BE2C (cell line): ENCODE measurements at regions not wholly inside any gene's neighbourhood (a gene's known extent, or its start where the extent isn't known, plus 50 kb on each side); places are given as distances from the start of the nearest gene placed in this dataset.

Experiments used
- DNase-seq: peaks from one replicate; pipeline ENCODE4 v3.0.0-alpha.2; 2020
- H3K27me3 ChIP-seq: fragments of 250-450 bp; sonication (Bioruptor Pico); 2 replicates; pipeline ENCODE4 v1.5.1; 2020; ENCODE audit warnings: mild to moderate bottlenecking
- H3K36me3 ChIP-seq: fragments of 250-450 bp; sonication (Bioruptor Pico); 2 replicates; pipeline ENCODE4 v1.5.1; 2020; ENCODE audit warnings: mild to moderate bottlenecking
- H3K4me1 ChIP-seq: fragments of 250-450 bp; sonication (Bioruptor Pico); 2 replicates; pipeline ENCODE4 v1.5.1; 2020
- H3K4me3 ChIP-seq: 2 replicates; pipeline ENCODE4 v1.5.1; 2011; ENCODE audit warnings: low read depth, low read length
- H3K9me3 ChIP-seq: fragments of 250-450 bp; sonication (Bioruptor Pico); 2 replicates; pipeline ENCODE4 v1.5.1; 2020
- CTCF ChIP-seq: IDR thresholded peaks from 2 replicates; pipeline ENCODE4 v1.5.1; 2012; ENCODE audit warnings: mild to moderate bottlenecking, low read depth, low read length

GRCh38 chr3:73787620-73788019 lies 162.9 kb upstream of the PDZRN3 start:
- Histone ChIP-seq H3K27me3 (no peaks in the 10 kb centered on the region), H3K4me1 (no peaks in the 10 kb centered on the region), H3K4me3 (no peak overlapping the region), H3K9me3 (no peaks in the 10 kb centered on the region; the same call in 1 of the 2 replicates), H3K36me3 (no peaks in the 10 kb centered on the region)
- DNase-seq: no peak
- TF ChIP-seq CTCF: no peak

- H3K4me1 ChIP-seq: no peaks in the 10 kb centered on the region
Measured at GRCh38 chr3:73786998-73787397, 162.3 kb upstream of the PDZRN3 start.

GRCh38 chr3:73786321-73786807 lies 161.6 kb upstream of the PDZRN3 start:
- DNase-seq: no peak
- TF ChIP-seq CTCF: no peak
- Histone ChIP-seq H3K36me3 (no peaks in the 10 kb centered on the region), H3K4me3 (no peak overlapping the region), H3K4me1 (no peaks in the 10 kb centered on the region), H3K27me3 (no peaks in the 10 kb centered on the region), H3K9me3 (no peaks in the 10 kb centered on the region; the same call in 1 of the 2 replicates)

More at GRCh38 chr3:73786998-73787397, 162.3 kb upstream of the PDZRN3 start:
- H3K4me3 ChIP-seq: no peak overlapping the region
- H3K36me3 ChIP-seq: no peaks in the 10 kb centered on the region
- H3K9me3 ChIP-seq: no peaks in the 10 kb centered on the region; the same call in 1 of the 2 replicates
- H3K27me3 ChIP-seq: no peaks in the 10 kb centered on the region
- no peak for TF ChIP-seq CTCF
- DNase-seq: no peak

GRCh38 chr3:73784686-73785392 lies 160.1 kb upstream of the PDZRN3 start:
- Histone ChIP-seq H3K27me3 (no peaks in the 10 kb centered on the region), H3K4me3 (no peak overlapping the region), H3K36me3 (no peaks in the 10 kb centered on the region), H3K9me3 (no peaks in the 10 kb centered on the region; the same call in 1 of the 2 replicates), H3K4me1 (no peaks in the 10 kb centered on the region)
- no peak for DNase-seq
- TF ChIP-seq CTCF: no peak

- Histone ChIP-seq H3K4me3 (no peak overlapping the region), H3K9me3 (no peaks in the 10 kb centered on the region; the same call in 1 of the 2 replicates), H3K36me3 (no peaks in the 10 kb centered on the region), H3K4me1 (no peaks in the 10 kb centered on the region), H3K27me3 (no peaks in the 10 kb centered on the region)
- DNase-seq: no peak
- TF ChIP-seq CTCF: no peak
Measured at GRCh38 chr3:73783811-73784210, 159.1 kb upstream of the PDZRN3 start.

GRCh38 chr3:73781541-73781940 lies 156.8 kb upstream of the PDZRN3 start:
- no peaks in the 10 kb centered on the region for H3K4me1 ChIP-seq
- H3K27me3 ChIP-seq: no peaks in the 10 kb centered on the region
- TF ChIP-seq CTCF: no peak
- H3K4me3 ChIP-seq: no peak overlapping the region
- no peak for DNase-seq
- no peaks in the 10 kb centered on the region for H3K36me3 ChIP-seq
- no peaks in the 10 kb centered on the region for H3K9me3 ChIP-seq
